ENCODE measurements at regions not wholly inside any gene's neighbourhood (a gene's known extent, or its start where the extent isn't known, plus 50 kb on each side); places are given as distances from the start of the nearest gene placed in this dataset.

DNA sequence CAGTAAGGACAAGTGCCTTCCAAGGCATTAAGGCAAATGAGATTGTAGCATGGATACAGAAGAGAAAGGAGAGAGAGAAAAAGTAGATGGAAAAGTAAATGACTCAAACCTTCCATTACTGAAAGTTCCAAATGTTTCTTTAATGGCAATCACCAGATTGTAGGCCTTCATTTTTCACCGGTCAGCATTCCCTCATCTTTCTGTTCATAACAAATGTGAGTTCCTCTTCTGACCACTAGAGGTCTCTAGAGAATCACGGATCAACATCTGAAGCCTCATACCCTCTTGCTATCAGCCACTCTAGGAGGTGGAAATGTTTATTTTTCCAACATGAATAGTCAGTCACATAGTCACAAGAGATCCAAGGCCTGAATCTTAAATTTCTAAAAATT, 73.6 kb upstream of the RPS23 start:
- TF ChIP-seq POLR2AphosphoS5 (IDR thresholded peaks at IDR 0.05) = no peak
- TF ChIP-seq, protein P1, sequence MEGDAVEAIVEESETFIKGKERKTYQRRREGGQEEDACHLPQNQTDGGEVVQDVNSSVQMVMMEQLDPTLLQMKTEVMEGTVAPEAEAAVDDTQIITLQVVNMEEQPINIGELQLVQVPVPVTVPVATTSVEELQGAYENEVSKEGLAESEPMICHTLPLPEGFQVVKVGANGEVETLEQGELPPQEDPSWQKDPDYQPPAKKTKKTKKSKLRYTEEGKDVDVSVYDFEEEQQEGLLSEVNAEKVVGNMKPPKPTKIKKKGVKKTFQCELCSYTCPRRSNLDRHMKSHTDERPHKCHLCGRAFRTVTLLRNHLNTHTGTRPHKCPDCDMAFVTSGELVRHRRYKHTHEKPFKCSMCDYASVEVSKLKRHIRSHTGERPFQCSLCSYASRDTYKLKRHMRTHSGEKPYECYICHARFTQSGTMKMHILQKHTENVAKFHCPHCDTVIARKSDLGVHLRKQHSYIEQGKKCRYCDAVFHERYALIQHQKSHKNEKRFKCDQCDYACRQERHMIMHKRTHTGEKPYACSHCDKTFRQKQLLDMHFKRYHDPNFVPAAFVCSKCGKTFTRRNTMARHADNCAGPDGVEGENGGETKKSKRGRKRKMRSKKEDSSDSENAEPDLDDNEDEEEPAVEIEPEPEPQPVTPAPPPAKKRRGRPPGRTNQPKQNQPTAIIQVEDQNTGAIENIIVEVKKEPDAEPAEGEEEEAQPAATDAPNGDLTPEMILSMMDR (IDR thresholded peaks at IDR 0.05) = peak; percentile 70 to 85 (median 77)
- no peak for DNase-seq
- Histone ChIP-seq H3K36me3 (no peaks in the 10 kb centered on the region), H3K4me1 (no peaks in the 10 kb centered on the region), H3K4me3 (no peak overlapping the region), H3K27me3 (no peaks in the 10 kb centered on the region), H3K27ac (peak overlapping the region in 1 of 4 donors; percentile 10), H3K9me3 (no peaks in the 10 kb centered on the region)
- in situ Hi-C loops (cut with MboI; ENCODE audit: low pct_ligation_motif_present in 1 of 4, low pct_unique_long_range_greater_than_20kb in 1 of 4, low sequenced_read_pairs in 3 of 4) (loop anchor here (10.0 to 25.0 kb wide), 6 partner anchors 436 to 1213 kb away; no protein-coding TSS in a partner anchor), intact Hi-C loops (cut with DNase I; ENCODE audit: low total_unique reads) (loop anchor here (5.0 kb wide), 1 partner anchor 1211 kb away; no protein-coding TSS in a partner anchor)
- WGBS, 2 donors (ENCODE audit: low coverage in 1 of 2) = 2 to 3% methylated on average over 2 of the region's 2 CpGs

DNA sequence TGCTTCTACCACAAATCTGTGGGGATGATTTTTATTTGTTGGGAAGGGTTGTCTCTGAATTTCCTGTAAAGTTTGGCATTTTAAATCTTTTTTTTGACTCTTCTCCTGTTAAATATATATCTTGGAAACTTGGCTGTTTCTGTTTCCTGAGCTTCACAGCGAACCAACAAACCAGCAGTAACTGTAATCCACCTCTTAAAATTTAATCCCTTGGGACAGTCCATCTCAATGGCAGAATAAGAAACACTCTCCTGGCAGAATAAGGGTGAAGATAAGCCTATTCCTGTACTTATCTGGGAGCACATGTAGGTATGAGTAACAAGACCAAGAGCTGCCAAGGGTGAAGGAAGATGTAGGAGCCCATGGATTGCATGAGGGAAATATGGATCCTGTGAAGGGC, 73.1 kb upstream of the RPS23 start:
- Histone ChIP-seq H3K27me3 (no peaks in the 10 kb centered on the region), H3K4me1 (no peaks in the 10 kb centered on the region), H3K27ac (no peak overlapping the region), H3K36me3 (no peaks in the 10 kb centered on the region), H3K9me3 (no peaks in the 10 kb centered on the region), H3K4me3 (no peak overlapping the region)
- WGBS, 2 donors (ENCODE audit: low coverage in 1 of 2) = 86 to 93% methylated on average over 1 of the region's 1 CpG
- TF ChIP-seq EP300 (IDR thresholded peaks at IDR 0.05; ENCODE audit: low read depth) (no peak), POLR2A (IDR thresholded peaks at IDR 0.05) (no peak), POLR2AphosphoS5 (IDR thresholded peaks at IDR 0.05) (no peak)
- TF ChIP-seq, protein P1 (IDR thresholded peaks at IDR 0.05) = no peak
- intact Hi-C loops (cut with DNase I; ENCODE audit: low total_unique reads) (loop anchor here (5.0 kb wide), 1 partner anchor 1211 kb away; no protein-coding TSS in a partner anchor), in situ Hi-C loops (cut with MboI; ENCODE audit: low pct_ligation_motif_present in 1 of 4, low pct_unique_long_range_greater_than_20kb in 1 of 4, low sequenced_read_pairs in 3 of 4) (loop anchor here (10.0 to 25.0 kb wide), 6 partner anchors 436 to 1214 kb away; no protein-coding TSS in a partner anchor)
- no peak for DNase-seq

DNA sequence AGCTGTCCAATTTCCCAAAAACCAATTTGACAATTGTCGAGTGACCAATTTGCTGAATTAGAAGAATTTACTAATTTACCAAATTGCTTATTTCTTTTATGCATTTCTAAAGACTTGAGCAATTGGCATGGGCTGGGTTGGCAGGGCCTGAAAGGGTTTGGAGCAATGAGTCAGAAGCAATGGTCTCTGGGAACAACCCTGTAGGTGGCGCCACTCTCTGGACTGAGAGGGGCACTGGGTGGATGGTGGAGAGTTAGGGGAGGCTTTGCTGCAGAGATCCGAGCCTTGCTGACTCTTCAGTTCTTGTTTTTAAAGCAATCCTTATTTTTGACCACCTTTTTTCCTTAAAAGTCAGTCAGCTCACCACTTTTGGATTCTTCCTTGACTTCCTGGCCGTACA, 71.5 kb upstream of the RPS23 start:
- Histone ChIP-seq H3K4me3 (no peak overlapping the region), H3K36me3 (no peaks in the 10 kb centered on the region), H3K4me1 (no peaks in the 10 kb centered on the region), H3K27ac (no peak overlapping the region), H3K9me3 (no peaks in the 10 kb centered on the region), H3K27me3 (no peaks in the 10 kb centered on the region)
- in situ Hi-C loops (cut with MboI; ENCODE audit: low pct_ligation_motif_present in 1 of 4, low pct_unique_long_range_greater_than_20kb in 1 of 4, low sequenced_read_pairs in 3 of 4) = loop anchor here (10.0 to 25.0 kb wide), 6 partner anchors 438 to 1215 kb away; no protein-coding TSS in a partner anchor
- peak; percentile 12 for DNase-seq
- TF ChIP-seq, protein P1 (IDR thresholded peaks at IDR 0.05) = peak in 3 of 5 experiments; percentile 10 to 34 (median 19)
- TF ChIP-seq EP300 (IDR thresholded peaks at IDR 0.05; ENCODE audit: low read depth) = no peak
- WGBS, 2 donors (ENCODE audit: low coverage in 1 of 2) = 80 to 85% methylated on average over 1 to 4 of the region's 4 CpGs
- intact Hi-C loops (cut with DNase I; ENCODE audit: low total_unique reads) = loop anchor here (5.0 kb wide), 1 partner anchor 1213 kb away; no protein-coding TSS in a partner anchor

DNA sequence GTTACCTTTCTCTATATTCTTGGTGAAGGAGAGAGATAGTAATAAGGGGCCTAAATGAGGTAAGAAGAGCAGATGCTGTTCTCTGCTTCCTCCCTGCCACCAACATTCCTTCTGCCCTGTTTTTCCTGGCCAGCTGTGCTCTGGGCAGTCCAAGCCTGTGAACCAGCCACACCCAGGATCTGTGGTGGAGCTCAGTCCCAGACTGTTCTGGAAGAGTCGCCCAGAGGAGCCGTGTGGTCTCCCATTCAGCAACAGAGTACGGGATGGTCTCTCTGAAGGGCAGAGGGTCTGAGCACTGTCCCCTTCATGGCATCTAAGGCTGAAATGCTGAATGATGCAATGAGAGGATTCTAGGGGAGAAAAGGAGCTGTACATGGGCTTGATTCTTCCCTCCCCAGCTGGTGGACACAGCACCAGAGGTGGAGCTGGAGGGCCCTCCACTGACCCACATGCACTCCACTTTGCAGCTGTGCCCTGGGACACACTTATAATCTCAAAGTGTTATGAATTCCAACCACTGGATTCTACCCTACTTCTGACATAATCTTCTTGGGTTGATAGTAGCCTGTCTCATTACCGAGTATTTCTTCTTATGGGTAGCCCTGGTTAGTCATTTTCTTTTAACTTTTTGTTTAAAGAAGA, 70.8 kb upstream of the RPS23 start:
- Histone ChIP-seq H3K4me1 (no peaks in the 10 kb centered on the region), H3K4me3 (no peak overlapping the region), H3K27me3 (no peaks in the 10 kb centered on the region), H3K27ac (no peak overlapping the region), H3K36me3 (no peaks in the 10 kb centered on the region), H3K9me3 (no peaks in the 10 kb centered on the region)
- no peak for TF ChIP-seq EP300 (IDR thresholded peaks at IDR 0.05; ENCODE audit: low read depth)
- WGBS, 2 donors (ENCODE audit: low coverage in 1 of 2) = 46 to 88% methylated on average over 1 to 3 of the region's 4 CpGs
- in situ Hi-C loops (cut with MboI; ENCODE audit: low pct_ligation_motif_present in 1 of 4, low pct_unique_long_range_greater_than_20kb in 1 of 4, low sequenced_read_pairs in 3 of 4) (no loop called here), intact Hi-C loops (cut with DNase I; ENCODE audit: low total_unique reads) (no loop called here)
- DNase-seq = no peak

Data from transverse colon (tissue), 4 donors.